ENCODE measurements at regions not wholly inside any gene's neighbourhood (a gene's known extent, or its start where the extent isn't known, plus 50 kb on each side); places are given as distances from the start of the nearest gene placed in this dataset.

- Histone ChIP-seq H3K27me3 (ENCODE audit: insufficient read depth, low read length) (no peaks in the 10 kb centered on the region), H3K36me3 (ENCODE audit: control insufficient read depth in 1 of 2, insufficient read depth in 2 of 2, low read length in 2 of 2) (no peaks in the 10 kb centered on the region), H3K4me2 (ENCODE audit: low read length) (no peak overlapping the region), H3K9me3 (ENCODE audit: control insufficient read depth in 1 of 2, insufficient read depth in 1 of 2, low read depth in 1 of 2, low read length in 2 of 2) (no peaks in the 10 kb centered on the region), H3K4me1 (ENCODE audit: control insufficient read depth in 1 of 2, insufficient read depth in 2 of 2, low read length in 2 of 2) (peaks cover 12 to 25% of the 10 kb centered on the region in 2 experiments), H3K9me2 (ENCODE audit: insufficient read depth) (no peaks in the 10 kb centered on the region), H3K4me3 (replicated peaks in 1 of 2; ENCODE audit: low read depth in 1 of 2, low read length in 2 of 2) (no peak overlapping the region), H3K27ac (ENCODE audit: low read depth, low read length) (no peak overlapping the region), H3K79me2 (ENCODE audit: insufficient read depth, low read length) (no peaks in the 10 kb centered on the region), H2AFZ (ENCODE audit: low read depth, low read length, poor library complexity, severe bottlenecking) (peak overlapping the region; percentile 6), H3K9ac (ENCODE audit: low read length) (no peak overlapping the region), H4K20me1 (ENCODE audit: insufficient read depth) (no peaks in the 10 kb centered on the region)
- intact Hi-C loops (cut with micrococcal nuclease): no loop called here
- BruUV-seq (replicated peaks): no TSS peak
- no peak for TF ChIP-seq CBX3 (IDR thresholded peaks at IDR 0.05; ENCODE audit: low read depth)
- TF ChIP-seq CEBPB (IDR thresholded peaks at IDR 0.05; ENCODE audit: low read depth): no peak
- no peak for TF ChIP-seq POLR2AphosphoS5 (IDR thresholded peaks at IDR 0.05; ENCODE audit: low read depth, low read length)
- no peak for TF ChIP-seq ZFX (IDR thresholded peaks at IDR 0.05)
- TF ChIP-seq ZBTB33 (IDR thresholded peaks at IDR 0.05; ENCODE audit: extremely low read depth, insufficient replicate concordance, low read length): no peak
- TF ChIP-seq EZH2phosphoT487 (IDR thresholded peaks at IDR 0.05; ENCODE audit: borderline replicate concordance): no peak
- no peak for TF ChIP-seq FOSL1 (IDR thresholded peaks at IDR 0.05; ENCODE audit: low read depth)
- TF ChIP-seq TCF7L2 (IDR thresholded peaks at IDR 0.05; ENCODE audit: borderline replicate concordance, extremely low read depth, insufficient read depth, insufficient read length): no peak
- TF ChIP-seq REST (IDR thresholded peaks at IDR 0.05; ENCODE audit: low read depth): no peak
- no peak for TF ChIP-seq EGR1 (IDR thresholded peaks at IDR 0.05; ENCODE audit: low read depth)
- TF ChIP-seq POLR2A (IDR thresholded peaks at IDR 0.05; ENCODE audit: borderline replicate concordance, extremely low read depth, insufficient read depth, insufficient read length): no peak
- TF ChIP-seq SIN3A (IDR thresholded peaks at IDR 0.05; ENCODE audit: low read depth): no peak
- TF ChIP-seq SP1 (IDR thresholded peaks at IDR 0.05; ENCODE audit: low read depth): no peak
- TF ChIP-seq ELF1 (IDR thresholded peaks at IDR 0.05; ENCODE audit: borderline replicate concordance, low read depth): no peak
- no peak for TF ChIP-seq SRF (IDR thresholded peaks at IDR 0.05; ENCODE audit: low read depth)
- no peak for TF ChIP-seq EZH2 (IDR thresholded peaks at IDR 0.05)
- no peak for TF ChIP-seq ZNF274 (IDR thresholded peaks at IDR 0.05; ENCODE audit: low read depth, low read length)
- no peak for TF ChIP-seq ATF3 (IDR thresholded peaks at IDR 0.05)
- TF ChIP-seq, protein P1, sequence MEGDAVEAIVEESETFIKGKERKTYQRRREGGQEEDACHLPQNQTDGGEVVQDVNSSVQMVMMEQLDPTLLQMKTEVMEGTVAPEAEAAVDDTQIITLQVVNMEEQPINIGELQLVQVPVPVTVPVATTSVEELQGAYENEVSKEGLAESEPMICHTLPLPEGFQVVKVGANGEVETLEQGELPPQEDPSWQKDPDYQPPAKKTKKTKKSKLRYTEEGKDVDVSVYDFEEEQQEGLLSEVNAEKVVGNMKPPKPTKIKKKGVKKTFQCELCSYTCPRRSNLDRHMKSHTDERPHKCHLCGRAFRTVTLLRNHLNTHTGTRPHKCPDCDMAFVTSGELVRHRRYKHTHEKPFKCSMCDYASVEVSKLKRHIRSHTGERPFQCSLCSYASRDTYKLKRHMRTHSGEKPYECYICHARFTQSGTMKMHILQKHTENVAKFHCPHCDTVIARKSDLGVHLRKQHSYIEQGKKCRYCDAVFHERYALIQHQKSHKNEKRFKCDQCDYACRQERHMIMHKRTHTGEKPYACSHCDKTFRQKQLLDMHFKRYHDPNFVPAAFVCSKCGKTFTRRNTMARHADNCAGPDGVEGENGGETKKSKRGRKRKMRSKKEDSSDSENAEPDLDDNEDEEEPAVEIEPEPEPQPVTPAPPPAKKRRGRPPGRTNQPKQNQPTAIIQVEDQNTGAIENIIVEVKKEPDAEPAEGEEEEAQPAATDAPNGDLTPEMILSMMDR (IDR thresholded peaks at IDR 0.05 in 2 of 3, conservative IDR thresholded peaks at IDR 0.05 in 1 of 3; ENCODE audit: borderline replicate concordance in 1 of 3, insufficient read depth in 1 of 3, low read depth in 2 of 3, low read length in 2 of 3): no peak
- TF ChIP-seq YY1 (IDR thresholded peaks at IDR 0.05; ENCODE audit: extremely low read depth, insufficient replicate concordance, low read depth, low read length): no peak
- ChIA-PET POLR2A (no interaction called here), CTCF (no interaction called here), RAD21 (ENCODE audit: low non-redundant PET in 1 of 2, low total read pairs in 2 of 2, uncharacterized antibody in 2 of 2, unreplicated experiment in 2 of 2) (no interaction called here)
- DNase-seq (ENCODE audit: low read depth, low spot score) (no peak), ATAC-seq (no peak)
These were observed 430.9 kb downstream of the BCKDHB start for GRCh38 chr6:80537118-80537972.
